IMR-90 (cell line): ENCODE measurements at regions not wholly inside any gene's neighbourhood (a gene's known extent, or its start where the extent isn't known, plus 50 kb on each side); places are given as distances from the start of the nearest gene placed in this dataset.

ENCODE experiments used
- ATAC-seq: fragments of 200-7000 bp; cut with Tn5 transposase; 2 replicates; pipeline ENCODE4 v1.9.1; 2020; ENCODE audit warnings: low read depth, mild to moderate bottlenecking, moderate library complexity
- BruUV-seq: library from RNA; stranded (reverse); fragments of 400-500 nt; replicated peaks from 2 replicates; lab custom pipeline; 2021; lab: Mats Ljungman, UMichigan
- CTCF ChIA-PET: fragments of 300-600 bp; formaldehyde crosslinking; extraction: SDS; loops from one replicate; lab custom pipeline; 2021; ENCODE audit warnings: antibody characterized with exemption; lab: Yijun Ruan, JAX
- POLR2A ChIA-PET: fragments of 300-600 bp; sonication (Branson Sonifier 250); formaldehyde crosslinking; loops from one replicate; lab custom pipeline; 2022; ENCODE audit warnings: antibody characterized with exemption; ENCODE audit not compliant: unreplicated experiment; lab: Charles Lee
- DNase-seq: peaks from one replicate; pipeline ENCODE4 v3.0.0; 2013
- H2AFZ ChIP-seq: replicated peaks from 2 replicates; pipeline ENCODE3; 2013; ENCODE audit warnings: low read length, mild to moderate bottlenecking; ENCODE audit not compliant: poor library complexity
- H2AK5ac ChIP-seq: 2 replicates; pipeline ENCODE4 v1.6.1; 2013; ENCODE audit warnings: low read depth, low read length, inconsistent platforms
- H2AK9ac ChIP-seq: replicated peaks from 2 replicates; pipeline ENCODE3; 2013; ENCODE audit warnings: mild to moderate bottlenecking, low read depth, low read length, moderate library complexity; ENCODE audit not compliant: poor library complexity
- H2BK120ac ChIP-seq: 2 replicates; pipeline ENCODE4 v1.6.1; 2013; ENCODE audit warnings: low read depth, low read length, inconsistent platforms
- H2BK15ac ChIP-seq: 3 replicates; pipeline ENCODE4 v1.6.1; 2013; ENCODE audit warnings: low read depth, low read length, inconsistent platforms
- H2BK20ac ChIP-seq: 2 replicates; pipeline ENCODE4 v1.6.1; 2013; ENCODE audit warnings: low read depth, mild to moderate bottlenecking, inconsistent platforms, low read length, moderate library complexity
- H2BK5ac ChIP-seq: 2 replicates; pipeline ENCODE4 v1.6.1; 2013; ENCODE audit warnings: mild to moderate bottlenecking, low read depth, low read length, inconsistent platforms; ENCODE audit not compliant: poor library complexity, severe bottlenecking
- H3K14ac ChIP-seq: replicated peaks from 2 replicates; pipeline ENCODE4 v1.6.1; 2013; ENCODE audit warnings: low read depth, low read length, inconsistent platforms
- H3K18ac ChIP-seq: 2 replicates; pipeline ENCODE4 v1.6.1; 2013; ENCODE audit warnings: low read depth, low read length, control low read depth
- H3K23ac ChIP-seq: 2 replicates; pipeline ENCODE4 v1.6.1; 2013; ENCODE audit warnings: low read depth, low read length, inconsistent platforms
- H3K27ac ChIP-seq: 2 replicates; pipeline ENCODE4 v1.5.1; 2013; ENCODE audit warnings: mild to moderate bottlenecking, control low read depth, low read length; ENCODE audit not compliant: insufficient read depth
- H3K27me3 ChIP-seq: 2 replicates; pipeline ENCODE4 v1.6.1; 2013; ENCODE audit warnings: low read length; ENCODE audit not compliant: control insufficient read depth, insufficient read depth
- H3K36me3 ChIP-seq: 2 replicates; pipeline ENCODE4 v1.6.1; 2013; ENCODE audit warnings: low read length, mixed read lengths; ENCODE audit not compliant: control insufficient read depth, insufficient read depth
- H3K4ac ChIP-seq: 2 replicates; pipeline ENCODE4 v1.6.1; 2013; ENCODE audit warnings: low read depth, low read length, inconsistent platforms
- H3K4me1 ChIP-seq: 2 replicates; pipeline ENCODE4 v1.6.1; 2013; ENCODE audit warnings: low read length, mixed read lengths; ENCODE audit not compliant: control insufficient read depth, insufficient read depth
- H3K4me2 ChIP-seq: 2 replicates; pipeline ENCODE4 v1.6.1; 2013; ENCODE audit warnings: low read depth, mild to moderate bottlenecking, control low read depth, low read length, moderate library complexity
- H3K4me3 ChIP-seq: 2 replicates; pipeline ENCODE4 v1.5.1; 2013; ENCODE audit warnings: low read depth, mild to moderate bottlenecking, control low read depth, low read length, moderate library complexity; ENCODE audit not compliant: insufficient read depth
- H3K56ac ChIP-seq: 2 replicates; pipeline ENCODE4 v1.6.1; 2013; ENCODE audit warnings: low read length, inconsistent platforms; ENCODE audit not compliant: insufficient read depth; ENCODE audit errors: extremely low read depth
- H3K79me1 ChIP-seq, 2 experiments: 2 replicates each; pipeline ENCODE4 v1.6.1; 2013; ENCODE audit warnings: low read length in 2 of 2, inconsistent platforms in 1 of 2, low read depth in 1 of 2
- H3K9ac ChIP-seq: 2 replicates; pipeline ENCODE4 v1.6.1; 2013; ENCODE audit warnings: low read depth, low read length, control low read depth
- H3K9me1 ChIP-seq: 2 replicates; pipeline ENCODE4 v1.6.1; 2013; ENCODE audit warnings: low read length, inconsistent platforms; ENCODE audit not compliant: insufficient read depth
- H3K9me3 ChIP-seq: 2 replicates; pipeline ENCODE4 v1.6.1; 2013; ENCODE audit warnings: low read length; ENCODE audit not compliant: control insufficient read depth, insufficient read depth
- H4K20me1 ChIP-seq: 2 replicates; pipeline ENCODE4 v1.6.1; 2013; ENCODE audit warnings: low read length, inconsistent platforms; ENCODE audit not compliant: insufficient read depth
- H4K5ac ChIP-seq: 2 replicates; pipeline ENCODE4 v1.6.1; 2013; ENCODE audit warnings: mild to moderate bottlenecking, low read depth, low read length, control low read depth
- H4K8ac ChIP-seq, 2 experiments: 2 replicates each; pipeline ENCODE4 v1.6.1; 2013; ENCODE audit warnings: low read depth in 2 of 2, low read length in 2 of 2, control low read depth in 1 of 2, inconsistent platforms in 1 of 2
- H4K91ac ChIP-seq: 2 replicates; pipeline ENCODE4 v1.6.1; 2013; ENCODE audit warnings: low read depth, low read length, inconsistent platforms; ENCODE audit not compliant: insufficient read depth
- BHLHE40 ChIP-seq: fragments of 150-350 bp; IDR thresholded peaks from 2 replicates; pipeline ENCODE4 v1.6.1; 2016; ENCODE audit warnings: mild to moderate bottlenecking, low read depth, low read length
- CEBPB ChIP-seq: IDR thresholded peaks from 2 replicates; pipeline ENCODE4 v1.6.1; 2012; ENCODE audit warnings: low read depth, low read length, improper control_type of control experiment
- CHD1 ChIP-seq: IDR thresholded peaks from 2 replicates; pipeline ENCODE4 v1.6.1; 2012; ENCODE audit warnings: low read depth, low read length, improper control_type of control experiment
- FOS ChIP-seq: fragments of 150-350 bp; IDR thresholded peaks from 2 replicates; pipeline ENCODE4 v1.6.1; 2016; ENCODE audit warnings: low read depth, low read length
- MAFK ChIP-seq: IDR thresholded peaks from 2 replicates; pipeline ENCODE4 v1.6.1; 2012; ENCODE audit warnings: low read depth, low read length, improper control_type of control experiment
- MAZ ChIP-seq: IDR thresholded peaks from 2 replicates; pipeline ENCODE4 v1.6.1; 2012; ENCODE audit warnings: low read depth, mild to moderate bottlenecking, low read length, improper control_type of control experiment, moderate library complexity, borderline replicate concordance
- MXI1 ChIP-seq: IDR thresholded peaks from 2 replicates; pipeline ENCODE4 v1.6.1; 2012; ENCODE audit warnings: low read depth, mild to moderate bottlenecking, low read length, moderate library complexity, borderline replicate concordance
- NFE2L2 ChIP-seq: fragments of 150-350 bp; IDR thresholded peaks from 2 replicates; pipeline ENCODE4 v1.6.1; 2016; ENCODE audit warnings: low read depth, mild to moderate bottlenecking, low read length
- POLR2A ChIP-seq: IDR thresholded peaks from 2 replicates; pipeline ENCODE4 v1.6.1; 2012; ENCODE audit warnings: mild to moderate bottlenecking, low read depth, low read length
- RCOR1 ChIP-seq: IDR thresholded peaks from 2 replicates; pipeline ENCODE4 v1.6.1; 2012; ENCODE audit warnings: mild to moderate bottlenecking, low read length, improper control_type of control experiment; ENCODE audit not compliant: insufficient replicate concordance
- RFX5 ChIP-seq: IDR thresholded peaks from 2 replicates; pipeline ENCODE4 v1.8.0; 2012; ENCODE audit warnings: low read depth, mild to moderate bottlenecking, low read length, moderate library complexity
- SMC3 ChIP-seq: fragments of 150-350 bp; IDR thresholded peaks from 2 replicates; pipeline ENCODE4 v1.6.1; 2016; ENCODE audit warnings: low read depth, mild to moderate bottlenecking, antibody characterized with exemption, low read length, moderate library complexity
- dilution Hi-C: fragments of 300-500 bp; cut with HindIII; formaldehyde crosslinking; loops from one replicate; pipeline ENCODE4 v1.14.3; 2018; ENCODE audit warnings: low sequenced_read_pairs; ENCODE audit not compliant: unreplicated experiment
- in situ Hi-C: fragments of 300-500 bp; cut with MboI; formaldehyde crosslinking; loops from 3 replicates; pipeline ENCODE4 v1.14.3; 2019; ENCODE audit warnings: low sequenced_read_pairs, inconsistent platforms, mixed read lengths
- intact Hi-C: fragments of 100-400 bp; cut with micrococcal nuclease; formaldehyde crosslinking; loops from 2 replicates; pipeline ENCODE4 v1.10.0; 2022
- TF ChIP-seq, protein P1 (sequence below): fragments of 150-350 bp; IDR thresholded peaks from 2 replicates; pipeline ENCODE4 v1.6.1; 2016; ENCODE audit warnings: low read depth, mild to moderate bottlenecking, low read length, moderate library complexity, borderline replicate concordance
- TF ChIP-seq, protein P2 (sequence below): fragments of 150-350 bp; IDR thresholded peaks from 2 replicates; pipeline ENCODE4 v1.6.1; 2017; ENCODE audit warnings: mild to moderate bottlenecking, antibody characterized with exemption, low read length, low read depth
- TF ChIP-seq, protein P3 (sequence below): conservative IDR thresholded peaks from 2 replicates; pipeline ENCODE4 v1.5.1; 2012; ENCODE audit warnings: mild to moderate bottlenecking, low read depth, low read length, improper control_type of control experiment

DNA sequence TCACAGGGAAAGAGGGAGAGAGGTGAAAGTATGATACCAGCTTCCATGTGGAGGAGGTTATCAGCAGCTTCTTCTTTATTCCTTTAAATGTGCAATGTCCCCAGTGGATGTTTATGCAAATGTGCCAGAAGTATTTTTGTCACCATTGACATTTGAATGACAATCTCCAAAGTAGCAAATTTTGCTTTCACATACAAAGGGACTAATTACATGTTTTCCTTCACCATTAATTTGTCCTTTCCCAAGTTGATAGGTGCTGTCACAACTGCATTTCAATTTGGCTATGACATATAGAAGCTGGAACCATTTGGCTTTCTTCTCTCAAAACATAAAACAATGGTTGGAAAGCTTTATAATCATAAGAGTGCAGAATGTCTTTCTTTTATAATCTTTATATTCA, 469.0 kb upstream of the NWD2 start:
- no peak overlapping the region for H3K4me3 ChIP-seq
- dilution Hi-C loops, result no loop called here
- H2BK120ac ChIP-seq, result no peak overlapping the region
- no peak overlapping the region for H3K14ac ChIP-seq
- no peak overlapping the region for H2BK15ac ChIP-seq
- CTCF ChIA-PET, result no interaction called here
- intact Hi-C loops, result no loop called here
- no peaks in the 10 kb centered on the region for H3K9me1 ChIP-seq
- no peak overlapping the region for H2BK20ac ChIP-seq
- POLR2A ChIA-PET, result no interaction called here
- DNase-seq, result no peak
- no peaks in the 10 kb centered on the region for H3K4me1 ChIP-seq
- H3K9ac ChIP-seq, result no peak overlapping the region
- H3K4me2 ChIP-seq, result no peak overlapping the region
- H3K27me3 ChIP-seq, result no peaks in the 10 kb centered on the region
- no TSS peak for BruUV-seq
- no peaks in the 10 kb centered on the region for H4K20me1 ChIP-seq
- H2BK5ac ChIP-seq, result no peak overlapping the region
- H2AFZ ChIP-seq, result no peak overlapping the region
- no peak overlapping the region for H2AK9ac ChIP-seq
- no peak overlapping the region for H4K8ac ChIP-seq
- TF ChIP-seq, protein P1, sequence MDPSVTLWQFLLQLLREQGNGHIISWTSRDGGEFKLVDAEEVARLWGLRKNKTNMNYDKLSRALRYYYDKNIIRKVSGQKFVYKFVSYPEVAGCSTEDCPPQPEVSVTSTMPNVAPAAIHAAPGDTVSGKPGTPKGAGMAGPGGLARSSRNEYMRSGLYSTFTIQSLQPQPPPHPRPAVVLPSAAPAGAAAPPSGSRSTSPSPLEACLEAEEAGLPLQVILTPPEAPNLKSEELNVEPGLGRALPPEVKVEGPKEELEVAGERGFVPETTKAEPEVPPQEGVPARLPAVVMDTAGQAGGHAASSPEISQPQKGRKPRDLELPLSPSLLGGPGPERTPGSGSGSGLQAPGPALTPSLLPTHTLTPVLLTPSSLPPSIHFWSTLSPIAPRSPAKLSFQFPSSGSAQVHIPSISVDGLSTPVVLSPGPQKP, result no peak
- TF ChIP-seq NFE2L2 (no peak), SMC3 (no peak), CHD1 (no peak), BHLHE40 (no peak), MXI1 (no peak), MAFK (no peak), CEBPB (no peak), FOS (no peak), RFX5 (no peak), POLR2A (no peak), MAZ (no peak), RCOR1 (no peak)
- TF ChIP-seq, protein P2, sequence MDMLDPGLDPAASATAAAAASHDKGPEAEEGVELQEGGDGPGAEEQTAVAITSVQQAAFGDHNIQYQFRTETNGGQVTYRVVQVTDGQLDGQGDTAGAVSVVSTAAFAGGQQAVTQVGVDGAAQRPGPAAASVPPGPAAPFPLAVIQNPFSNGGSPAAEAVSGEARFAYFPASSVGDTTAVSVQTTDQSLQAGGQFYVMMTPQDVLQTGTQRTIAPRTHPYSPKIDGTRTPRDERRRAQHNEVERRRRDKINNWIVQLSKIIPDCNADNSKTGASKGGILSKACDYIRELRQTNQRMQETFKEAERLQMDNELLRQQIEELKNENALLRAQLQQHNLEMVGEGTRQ, result no peak
- TF ChIP-seq, protein P3, sequence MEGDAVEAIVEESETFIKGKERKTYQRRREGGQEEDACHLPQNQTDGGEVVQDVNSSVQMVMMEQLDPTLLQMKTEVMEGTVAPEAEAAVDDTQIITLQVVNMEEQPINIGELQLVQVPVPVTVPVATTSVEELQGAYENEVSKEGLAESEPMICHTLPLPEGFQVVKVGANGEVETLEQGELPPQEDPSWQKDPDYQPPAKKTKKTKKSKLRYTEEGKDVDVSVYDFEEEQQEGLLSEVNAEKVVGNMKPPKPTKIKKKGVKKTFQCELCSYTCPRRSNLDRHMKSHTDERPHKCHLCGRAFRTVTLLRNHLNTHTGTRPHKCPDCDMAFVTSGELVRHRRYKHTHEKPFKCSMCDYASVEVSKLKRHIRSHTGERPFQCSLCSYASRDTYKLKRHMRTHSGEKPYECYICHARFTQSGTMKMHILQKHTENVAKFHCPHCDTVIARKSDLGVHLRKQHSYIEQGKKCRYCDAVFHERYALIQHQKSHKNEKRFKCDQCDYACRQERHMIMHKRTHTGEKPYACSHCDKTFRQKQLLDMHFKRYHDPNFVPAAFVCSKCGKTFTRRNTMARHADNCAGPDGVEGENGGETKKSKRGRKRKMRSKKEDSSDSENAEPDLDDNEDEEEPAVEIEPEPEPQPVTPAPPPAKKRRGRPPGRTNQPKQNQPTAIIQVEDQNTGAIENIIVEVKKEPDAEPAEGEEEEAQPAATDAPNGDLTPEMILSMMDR, result no peak
- H4K91ac ChIP-seq, result no peak overlapping the region
- ATAC-seq, result no peak
- H3K79me1 ChIP-seq, result no peaks in the 10 kb centered on the region
- no peak overlapping the region for H3K18ac ChIP-seq
- no peak overlapping the region for H3K27ac ChIP-seq
- H3K36me3 ChIP-seq, result no peaks in the 10 kb centered on the region
- H4K5ac ChIP-seq, result no peak overlapping the region
- H3K4ac ChIP-seq, result no peak overlapping the region
- in situ Hi-C loops, result no loop called here
- no peak overlapping the region for H2AK5ac ChIP-seq
- H3K56ac ChIP-seq, result no peak overlapping the region
- H3K9me3 ChIP-seq, result peaks cover 10% of the 10 kb centered on the region; the same call in 1 of the 2 replicates
- no peak overlapping the region for H3K23ac ChIP-seq
